GM21515 (cell line): ENCODE measurements at regions not wholly inside any gene's neighbourhood (a gene's known extent, or its start where the extent isn't known, plus 50 kb on each side); places are given as distances from the start of the nearest gene placed in this dataset.
"Not testable (repeated sequence)": the region's sequence is repeated elsewhere in the genome, so short reads cannot be mapped to it uniquely, and the experiment has no call there.

Experiments used
- ATAC-seq: cut with Tn5 transposase; IDR thresholded peaks from one replicate; pipeline ENCODE4 v1.9.1; 2021; ENCODE audit not compliant: unreplicated experiment

GRCh38 chr21:5065240-5066211 lies 5455.9 kb upstream of the TPTE start:
- ATAC-seq, result peak; percentile 73

- ATAC-seq, result not testable (repeated sequence)
Measured at GRCh38 chr21:5066682-5067251, 5454.6 kb upstream of the TPTE start.

GRCh38 chr21:5067326-5068048 lies 5453.9 kb upstream of the TPTE start:
- not testable (repeated sequence) for ATAC-seq

DNA sequence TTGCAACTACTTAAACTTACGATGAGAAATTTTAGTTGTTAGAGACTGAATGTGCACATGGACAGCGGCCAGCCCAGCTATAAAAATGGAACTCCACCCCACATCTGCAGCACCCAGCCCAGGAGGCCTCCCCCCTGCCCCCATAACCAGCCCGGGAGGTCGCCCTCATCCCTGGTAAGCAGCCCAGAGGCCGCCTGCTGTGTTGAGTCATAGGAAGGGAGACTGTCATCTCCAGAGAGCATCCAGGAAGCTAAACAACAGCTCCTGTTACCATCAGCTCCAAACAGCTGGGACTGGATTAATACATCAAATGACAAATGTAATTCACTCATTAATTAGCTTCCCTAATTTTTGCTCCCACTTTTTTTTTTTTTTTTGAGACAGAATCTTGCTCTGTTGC lies 5452.7 kb upstream of the TPTE start:
- ATAC-seq, result not testable (repeated sequence)

DNA sequence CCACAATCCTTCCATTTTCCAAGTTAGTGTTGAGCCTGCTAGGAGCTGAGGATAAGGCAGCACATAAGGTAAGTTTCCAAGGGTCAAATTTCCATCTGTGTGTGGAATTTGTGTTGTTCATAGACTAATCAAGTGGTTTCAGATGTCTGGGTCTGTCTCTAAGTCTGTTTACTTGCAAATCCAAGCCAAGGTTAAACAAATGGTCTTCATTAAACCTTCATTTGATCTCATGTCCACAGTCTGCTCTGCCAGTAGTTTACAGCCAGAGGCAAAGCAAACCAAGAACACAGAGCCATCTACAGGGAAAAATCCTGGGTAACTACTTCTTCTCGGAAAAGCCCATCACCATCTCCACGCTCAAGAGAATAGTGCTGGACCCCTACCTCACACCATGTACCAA lies 5450.2 kb upstream of the TPTE start:
- not testable (repeated sequence) for ATAC-seq

DNA sequence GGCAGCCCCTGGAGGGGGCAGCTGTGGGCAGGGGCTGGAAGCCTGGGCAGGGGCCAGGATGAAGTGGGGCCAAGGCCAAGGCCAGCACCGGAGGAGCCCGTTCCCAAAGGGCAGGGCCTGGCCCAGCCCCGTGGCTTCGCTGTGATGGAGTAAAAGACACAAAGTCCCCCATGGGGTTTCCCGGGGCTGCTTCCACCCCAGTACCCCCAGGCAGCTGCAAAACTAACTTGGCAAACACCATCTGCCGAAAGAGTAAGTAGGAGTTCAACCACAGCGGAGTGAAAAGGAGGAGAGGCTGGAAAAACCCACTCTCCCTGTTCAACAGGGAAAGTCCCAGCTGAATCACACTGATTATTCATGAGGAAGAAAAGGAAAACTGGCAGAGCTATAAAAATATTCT lies 5444.5 kb upstream of the TPTE start:
- not testable (repeated sequence) for ATAC-seq

GRCh38 chr21:5079361-5079760 lies 5442.0 kb upstream of the TPTE start:
- not testable (repeated sequence) for ATAC-seq

DNA sequence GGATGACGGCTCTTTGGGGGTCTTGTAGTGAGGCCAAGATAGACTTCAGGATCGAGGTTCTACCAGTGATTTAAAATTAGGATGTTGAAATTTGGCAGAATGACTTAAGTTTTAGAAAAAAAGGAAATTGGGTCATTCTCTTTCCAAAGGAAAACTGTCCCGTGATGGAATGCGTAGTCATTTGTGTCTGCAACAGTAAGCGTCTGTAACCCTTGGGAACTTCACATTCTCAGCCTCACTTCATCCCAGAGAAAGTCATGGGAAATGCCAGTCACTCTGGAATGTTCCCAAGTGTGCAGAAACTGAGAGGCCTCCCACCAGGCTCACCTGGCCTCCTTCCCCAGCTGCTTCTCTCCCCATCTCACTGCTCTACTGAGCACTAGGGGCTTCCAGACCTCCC lies 5441.4 kb upstream of the TPTE start:
- not testable (repeated sequence) for ATAC-seq

GRCh38 chr21:5084246-5084645 lies 5437.1 kb upstream of the TPTE start:
- not testable (repeated sequence) for ATAC-seq

- not testable (repeated sequence) for ATAC-seq
Measured at GRCh38 chr21:5085456-5085855, 5435.9 kb upstream of the TPTE start.

DNA sequence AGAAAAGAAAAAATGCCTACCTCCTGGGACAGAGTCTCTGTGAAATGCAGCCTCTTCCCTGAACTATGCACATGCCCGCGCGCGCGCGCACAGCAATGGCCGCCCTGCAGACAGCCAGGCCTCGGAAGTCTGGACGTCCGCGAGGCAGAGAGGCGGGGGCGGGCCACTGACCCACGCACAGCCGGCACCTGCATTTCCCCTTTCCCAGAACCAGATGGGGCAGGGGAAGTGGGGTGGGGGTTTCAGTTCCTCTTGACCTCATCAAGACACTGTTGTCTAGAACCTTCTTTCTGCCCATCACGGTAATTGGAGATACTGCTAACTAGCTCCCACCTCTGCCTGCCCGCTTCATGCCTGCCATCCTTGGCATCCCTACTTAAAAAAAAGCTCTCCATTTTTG lies 5435.0 kb upstream of the TPTE start:
- ATAC-seq, result not testable (repeated sequence)

DNA sequence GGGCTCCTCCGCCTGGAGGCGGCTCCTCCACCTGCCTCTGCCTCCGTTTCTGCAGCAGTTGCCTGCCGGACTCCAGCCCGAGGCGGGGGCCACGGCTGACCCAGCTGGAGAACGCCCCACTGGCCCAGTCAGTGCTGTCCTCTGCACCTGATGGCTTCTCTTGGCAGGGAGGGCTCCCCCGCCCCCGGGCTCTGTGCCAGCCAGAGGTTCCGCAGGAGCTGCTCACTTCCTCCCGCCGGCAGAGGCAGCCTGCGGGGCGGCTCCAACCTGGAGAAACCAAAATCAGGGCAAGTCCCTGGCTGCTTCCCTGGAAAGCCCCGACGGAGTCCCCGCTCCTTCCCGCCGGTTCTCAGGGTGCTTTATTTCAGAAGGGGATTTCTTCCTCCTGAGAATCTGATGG lies 5432.6 kb upstream of the TPTE start:
- ATAC-seq, result not testable (repeated sequence)

- ATAC-seq, result not testable (repeated sequence)
Measured at GRCh38 chr21:5089399-5090089, 5431.8 kb upstream of the TPTE start.

- not testable (repeated sequence) for ATAC-seq
Measured at GRCh38 chr21:5090132-5091079, 5431.0 kb upstream of the TPTE start.

DNA sequence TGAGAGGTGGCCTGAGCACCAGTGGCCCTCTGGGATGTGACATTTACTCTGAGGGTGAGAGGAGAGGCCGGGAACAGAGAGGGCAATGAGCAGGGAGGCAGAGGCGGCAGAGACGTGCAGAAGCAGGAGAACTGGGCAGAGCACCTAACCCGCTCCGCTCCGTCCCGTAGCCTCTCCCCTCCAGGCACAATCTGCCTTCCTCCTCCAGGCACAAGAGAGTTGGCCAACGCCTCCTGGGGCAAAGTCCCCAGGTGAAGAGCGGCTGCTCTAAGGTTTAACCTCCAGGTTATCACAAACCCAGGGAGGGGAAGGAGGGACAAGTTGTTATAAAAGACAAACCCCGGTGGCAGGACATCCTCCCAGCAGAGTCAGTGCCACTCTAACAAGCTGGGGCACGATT lies 5430.1 kb upstream of the TPTE start:
- ATAC-seq, result not testable (repeated sequence)

DNA sequence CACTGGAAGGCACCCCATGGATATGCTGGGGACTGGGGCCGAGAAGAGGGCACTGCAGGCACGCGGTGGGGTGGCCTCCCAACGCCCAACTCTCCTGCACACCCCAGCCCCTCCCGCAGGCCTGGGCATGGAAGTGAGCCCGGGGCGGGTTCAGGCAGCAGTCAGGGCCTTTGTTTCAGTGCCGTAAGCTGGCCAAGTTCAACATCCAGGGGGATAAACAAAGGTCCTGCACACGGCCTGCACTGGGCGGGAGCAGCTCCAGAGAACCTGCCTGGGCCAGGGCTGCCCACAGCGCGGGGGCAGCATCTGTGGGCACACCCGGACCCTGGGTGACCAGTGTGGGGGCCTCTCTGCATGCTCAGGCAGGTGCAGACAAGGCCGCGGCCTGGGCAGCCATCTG lies 5425.8 kb upstream of the TPTE start:
- ATAC-seq, result not testable (repeated sequence)

DNA sequence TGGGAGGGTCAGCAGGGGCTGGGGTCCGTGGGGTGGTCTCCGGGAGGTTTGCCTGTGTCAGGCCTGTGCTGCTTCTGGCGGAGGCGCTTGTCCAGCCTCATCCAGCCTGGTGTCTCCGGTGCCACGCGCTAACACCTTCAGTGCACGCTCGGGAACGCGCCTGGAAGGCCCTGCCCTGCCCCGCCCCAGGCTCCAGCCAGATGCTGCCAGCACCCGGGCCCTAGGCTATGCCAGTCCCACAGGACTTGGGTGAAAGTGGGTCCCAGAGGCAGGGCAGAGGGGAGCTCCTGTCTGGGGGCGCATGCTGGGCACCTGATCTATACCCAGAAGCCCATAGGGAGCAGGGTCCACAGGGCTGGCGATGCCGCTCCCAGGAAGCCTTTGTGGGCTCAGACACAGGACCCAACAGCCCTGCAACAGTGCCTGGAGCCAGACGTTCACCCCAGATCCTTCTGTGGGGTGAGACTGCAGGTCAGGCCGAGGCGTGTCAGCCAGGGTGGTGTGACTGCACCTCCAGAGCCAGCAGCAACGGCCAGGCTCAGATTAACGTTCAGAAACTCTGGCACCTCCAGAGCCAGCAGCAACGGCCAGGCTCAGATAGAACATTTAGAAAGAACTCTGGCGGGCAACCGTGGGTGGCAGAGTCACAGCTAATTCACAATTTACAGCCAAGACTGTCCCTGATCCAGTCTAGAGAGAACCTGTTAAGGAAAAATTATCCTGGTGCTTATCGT lies 5423.2 kb upstream of the TPTE start:
- not testable (repeated sequence) for ATAC-seq

DNA sequence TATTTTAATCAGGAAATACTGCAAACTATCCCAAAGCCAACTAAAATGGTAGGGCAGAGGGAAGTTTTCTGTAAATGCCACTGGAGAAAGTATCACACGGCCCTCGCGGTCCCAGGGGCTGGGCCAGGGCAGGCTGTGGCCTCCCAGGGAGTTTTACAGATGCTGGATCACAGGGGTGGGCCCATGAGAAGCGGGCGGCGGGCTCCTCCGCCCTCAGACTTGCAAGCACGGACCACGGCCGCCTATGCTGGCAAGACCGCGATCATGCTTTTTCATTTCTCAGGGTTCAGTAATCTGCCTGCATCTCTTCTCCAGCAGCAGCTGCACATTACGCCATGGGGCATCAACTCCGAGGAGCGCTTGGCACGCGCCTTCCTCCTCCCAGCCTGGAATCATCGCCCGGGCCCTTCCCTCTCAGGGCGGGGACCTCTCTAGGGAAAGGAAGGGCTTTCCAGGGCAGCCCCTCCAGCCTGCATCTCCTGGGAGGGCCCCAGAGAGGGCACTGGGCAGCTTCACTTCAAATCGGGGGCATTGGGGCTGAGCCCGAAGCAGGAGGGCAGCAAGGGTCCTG lies 5420.7 kb upstream of the TPTE start:
- not testable (repeated sequence) for ATAC-seq

- ATAC-seq, result not testable (repeated sequence)
Measured at GRCh38 chr21:5101749-5102148, 5419.6 kb upstream of the TPTE start.
